Endodermal cell (in vitro differentiated cells): ENCODE measurements at regions not wholly inside any gene's neighbourhood (a gene's known extent, or its start where the extent isn't known, plus 50 kb on each side); places are given as distances from the start of the nearest gene placed in this dataset.

ENCODE experiments used
- DNase-seq: peaks from one replicate; pipeline ENCODE4 v3.0.0-alpha.2; 2017
- H3K27ac ChIP-seq: 2 replicates; pipeline ENCODE4 v1.5.1; 2013; ENCODE audit warnings: mild to moderate bottlenecking, low read depth, low read length, moderate library complexity
- H3K27me3 ChIP-seq: 2 replicates; pipeline ENCODE4 v1.6.1; 2013; ENCODE audit warnings: mild to moderate bottlenecking, low read length, moderate library complexity; ENCODE audit not compliant: insufficient read depth, control insufficient read depth, poor library complexity, severe bottlenecking
- H3K36me3 ChIP-seq: 2 replicates; pipeline ENCODE4 v1.7.0; 2013; ENCODE audit warnings: mild to moderate bottlenecking, low read length, moderate library complexity; ENCODE audit not compliant: control insufficient read depth, insufficient read depth
- H3K4me1 ChIP-seq: one replicate; pipeline ENCODE4 v1.7.0; 2013; ENCODE audit warnings: low read length; ENCODE audit not compliant: control insufficient read depth, insufficient read depth
- H3K4me3 ChIP-seq: 2 replicates; pipeline ENCODE4 v1.5.1; 2013; ENCODE audit warnings: mild to moderate bottlenecking, low read length, moderate library complexity
- H3K9ac ChIP-seq: 2 replicates; pipeline ENCODE4 v1.6.1; 2013; ENCODE audit warnings: mild to moderate bottlenecking, low read length, moderate library complexity; ENCODE audit not compliant: poor library complexity, severe bottlenecking; ENCODE audit errors: extremely low read depth
- H3K9me3 ChIP-seq: 2 replicates; pipeline ENCODE4 v1.6.1; 2013; ENCODE audit warnings: mild to moderate bottlenecking, low read length, moderate library complexity; ENCODE audit not compliant: control insufficient read depth
- H3K27ac Mint-ChIP-seq: 2 replicates; pipeline ENCODE4 v1.8.0; 2020; ENCODE audit warnings: mixed read lengths
- H3K27me3 Mint-ChIP-seq: 2 replicates; pipeline ENCODE4 v1.8.0; 2021; ENCODE audit warnings: mild to moderate bottlenecking, mixed read lengths; ENCODE audit not compliant: insufficient read depth
- H3K36me3 Mint-ChIP-seq: 2 replicates; pipeline ENCODE4 v1.8.0; 2020; ENCODE audit warnings: low read depth, mixed read lengths
- H3K4me1 Mint-ChIP-seq: 2 replicates; pipeline ENCODE4 v1.8.0; 2020; ENCODE audit warnings: mixed read lengths
- H3K4me3 Mint-ChIP-seq: 2 replicates; pipeline ENCODE4 v1.8.0; 2020; ENCODE audit warnings: mild to moderate bottlenecking, moderate library complexity, mixed read lengths
- H3K9me3 Mint-ChIP-seq: 2 replicates; pipeline ENCODE4 v1.8.0; 2020; ENCODE audit warnings: mild to moderate bottlenecking, mixed read lengths
- WGBS, 2 experiments: methylation state at CpG; one replicate each; pipeline versions ENCODE4 v1.1.5 to v1.1.7; 2013; ENCODE audit warnings: missing lambda C conversion rate in 2 of 2, mixed read lengths in 1 of 2; ENCODE audit not compliant: insufficient coverage in 1 of 2, insufficient read length in 1 of 2; 5-methylcytosine and 5-hydroxymethylcytosine counted together
- TF ChIP-seq, protein P1 (sequence below): fragments of 200-600 bp; sonication (generic); conservative IDR thresholded peaks from 2 replicates; pipeline ENCODE4 v1.5.0; 2021; ENCODE audit warnings: antibody characterized with exemption, mild to moderate bottlenecking

DNA sequence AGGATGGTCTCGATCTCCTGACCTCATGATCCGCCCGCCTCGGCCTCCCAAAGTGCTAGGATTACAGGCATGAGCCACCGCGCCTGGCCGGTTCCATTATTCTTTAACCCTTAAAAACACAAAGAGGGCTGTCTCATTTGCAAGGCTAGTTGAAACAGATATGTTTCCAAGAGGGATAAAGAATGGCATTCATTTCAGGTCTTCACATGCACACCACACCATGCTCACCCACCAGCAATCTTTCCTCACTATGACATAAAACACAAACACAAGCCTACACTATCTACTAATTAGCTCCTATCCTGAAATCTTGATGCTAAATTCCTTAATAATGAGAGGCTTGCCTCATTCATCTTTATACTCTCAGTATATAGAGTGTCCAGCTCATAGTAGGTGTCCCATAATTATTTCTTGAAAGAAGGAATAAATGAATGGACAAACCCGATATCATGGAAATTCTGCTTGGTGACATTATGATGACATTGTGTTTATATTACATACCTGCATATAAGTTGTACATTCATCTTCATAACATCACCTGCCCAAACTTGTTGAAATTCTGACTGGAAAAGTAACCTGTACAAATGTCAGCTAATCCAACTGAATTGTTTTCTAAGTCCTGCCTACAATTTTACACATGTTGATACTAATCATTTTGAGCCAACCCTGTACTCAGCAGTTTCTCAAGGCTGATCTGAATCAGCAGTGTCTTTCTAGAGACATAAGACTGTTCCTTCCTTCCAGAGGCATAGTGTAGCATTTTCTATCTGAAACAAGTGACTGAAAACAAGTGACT is 408.5 kb downstream of the KLHL13 start:
- no peaks in the 10 kb centered on the region for H3K27me3 Mint-ChIP-seq
- Histone ChIP-seq H3K4me3 (no peak overlapping the region), H3K9ac (no peak overlapping the region), H3K27ac (no peak overlapping the region), H3K4me1 (no peaks in the 10 kb centered on the region), H3K27me3 (no peaks in the 10 kb centered on the region), H3K36me3 (no peaks in the 10 kb centered on the region), H3K9me3 (no peaks in the 10 kb centered on the region)
- no peak for DNase-seq
- H3K9me3 Mint-ChIP-seq = peaks cover 17% of the 10 kb centered on the region
- H3K4me3 Mint-ChIP-seq = no peak overlapping the region
- H3K36me3 Mint-ChIP-seq = no peaks in the 10 kb centered on the region
- H3K4me1 Mint-ChIP-seq = no peaks in the 10 kb centered on the region
- WGBS, 2 experiments = 83% methylated on average over 7 of the region's 8 CpGs; no CpG with 5 or more reads in 1 of the 2 experiments
- H3K27ac Mint-ChIP-seq = no peak overlapping the region
- TF ChIP-seq, protein P1, sequence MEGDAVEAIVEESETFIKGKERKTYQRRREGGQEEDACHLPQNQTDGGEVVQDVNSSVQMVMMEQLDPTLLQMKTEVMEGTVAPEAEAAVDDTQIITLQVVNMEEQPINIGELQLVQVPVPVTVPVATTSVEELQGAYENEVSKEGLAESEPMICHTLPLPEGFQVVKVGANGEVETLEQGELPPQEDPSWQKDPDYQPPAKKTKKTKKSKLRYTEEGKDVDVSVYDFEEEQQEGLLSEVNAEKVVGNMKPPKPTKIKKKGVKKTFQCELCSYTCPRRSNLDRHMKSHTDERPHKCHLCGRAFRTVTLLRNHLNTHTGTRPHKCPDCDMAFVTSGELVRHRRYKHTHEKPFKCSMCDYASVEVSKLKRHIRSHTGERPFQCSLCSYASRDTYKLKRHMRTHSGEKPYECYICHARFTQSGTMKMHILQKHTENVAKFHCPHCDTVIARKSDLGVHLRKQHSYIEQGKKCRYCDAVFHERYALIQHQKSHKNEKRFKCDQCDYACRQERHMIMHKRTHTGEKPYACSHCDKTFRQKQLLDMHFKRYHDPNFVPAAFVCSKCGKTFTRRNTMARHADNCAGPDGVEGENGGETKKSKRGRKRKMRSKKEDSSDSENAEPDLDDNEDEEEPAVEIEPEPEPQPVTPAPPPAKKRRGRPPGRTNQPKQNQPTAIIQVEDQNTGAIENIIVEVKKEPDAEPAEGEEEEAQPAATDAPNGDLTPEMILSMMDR = no peak

DNA sequence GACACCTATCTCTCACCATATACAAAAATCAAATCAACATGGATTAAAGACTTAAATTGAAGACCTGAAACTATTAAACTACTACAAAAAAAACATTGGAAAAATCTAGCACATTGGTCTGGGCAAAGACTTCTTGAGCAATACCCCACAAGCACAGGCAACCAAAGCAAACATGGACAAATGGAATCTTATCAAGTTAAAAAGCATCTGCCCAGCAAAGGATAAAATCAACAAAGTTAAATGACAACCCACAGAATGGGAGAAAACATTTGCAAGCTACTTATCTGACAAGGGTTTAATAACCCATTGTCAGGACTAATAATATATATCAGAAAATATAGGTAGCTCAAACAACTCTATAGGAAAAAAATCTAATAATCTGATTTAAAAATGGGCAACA is 415.6 kb downstream of the KLHL13 start:
- peaks cover 34% of the 10 kb centered on the region for H3K9me3 Mint-ChIP-seq
- H3K4me1 Mint-ChIP-seq = no peaks in the 10 kb centered on the region
- TF ChIP-seq, protein P1 = no peak
- Histone ChIP-seq H3K27me3 (no peaks in the 10 kb centered on the region), H3K9ac (no peak overlapping the region), H3K4me3 (no peak overlapping the region), H3K4me1 (no peaks in the 10 kb centered on the region), H3K36me3 (no peaks in the 10 kb centered on the region), H3K27ac (no peak overlapping the region), H3K9me3 (no peaks in the 10 kb centered on the region)
- H3K36me3 Mint-ChIP-seq = no peaks in the 10 kb centered on the region
- no peaks in the 10 kb centered on the region for H3K27me3 Mint-ChIP-seq
- no peak overlapping the region for H3K27ac Mint-ChIP-seq
- H3K4me3 Mint-ChIP-seq = no peak overlapping the region
- DNase-seq = no peak

DNA sequence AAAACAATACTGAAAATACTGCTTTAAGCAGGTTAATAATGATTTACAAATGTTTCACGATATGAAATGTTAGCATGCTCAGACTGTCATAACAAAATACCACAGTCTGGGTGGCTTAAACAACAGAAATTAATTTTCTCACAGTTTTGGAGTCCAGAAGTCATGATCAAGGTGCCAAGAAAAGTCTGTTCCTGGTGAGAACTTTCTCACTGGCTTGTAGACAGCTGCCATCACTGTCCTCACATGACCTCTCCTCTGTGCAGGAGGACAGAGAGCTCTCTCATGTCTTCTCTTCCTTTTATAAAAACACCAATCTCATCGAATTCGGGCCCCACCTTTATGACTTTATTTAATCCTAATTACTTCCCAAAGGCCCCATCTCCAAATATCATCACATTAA is 426.7 kb downstream of the KLHL13 start:
- no peak overlapping the region for H3K4me3 Mint-ChIP-seq
- no peaks in the 10 kb centered on the region for H3K4me1 Mint-ChIP-seq
- no peak overlapping the region for H3K27ac ChIP-seq
- H3K27ac Mint-ChIP-seq = no peak overlapping the region
- TF ChIP-seq, protein P1 = no peak
- H3K36me3 Mint-ChIP-seq = no peaks in the 10 kb centered on the region
- H3K9ac ChIP-seq = no peak overlapping the region
- DNase-seq = no peak
- WGBS, 2 experiments = 80 to 92% methylated on average over 1 to 3 of the region's 3 CpGs
- H3K27me3 ChIP-seq = no peaks in the 10 kb centered on the region
- H3K4me3 ChIP-seq = no peak overlapping the region
- H3K27me3 Mint-ChIP-seq = no peaks in the 10 kb centered on the region
- H3K4me1 ChIP-seq = no peaks in the 10 kb centered on the region
- H3K36me3 ChIP-seq = no peaks in the 10 kb centered on the region
- H3K9me3 ChIP-seq = no peaks in the 10 kb centered on the region
- peaks cover 25% of the 10 kb centered on the region for H3K9me3 Mint-ChIP-seq
